Ishikawa (cell line): ENCODE measurements at regions not wholly inside any gene's neighbourhood (a gene's known extent, or its start where the extent isn't known, plus 50 kb on each side); places are given as distances from the start of the nearest gene placed in this dataset.

ENCODE experiments used
- CEBPB ChIP-seq: IDR thresholded peaks from 2 replicates; pipeline ENCODE4 v1.6.1; 2012
- CREB1 ChIP-seq: IDR thresholded peaks from 2 replicates; pipeline ENCODE4 v1.6.1; 2012; ENCODE audit warnings: low read depth
- EP300 ChIP-seq: IDR thresholded peaks from 2 replicates; pipeline ENCODE4 v1.6.1; 2012; ENCODE audit warnings: borderline replicate concordance
- FOXM1 ChIP-seq: IDR thresholded peaks from 2 replicates; pipeline ENCODE4 v1.6.1; 2012; ENCODE audit warnings: low read depth, borderline replicate concordance
- NFIC ChIP-seq: IDR thresholded peaks from 2 replicates; pipeline ENCODE4 v1.6.1; 2012
- RAD21 ChIP-seq: IDR thresholded peaks from 2 replicates; pipeline ENCODE4 v1.6.1; 2012; ENCODE audit warnings: low read depth
- TAF1 ChIP-seq: IDR thresholded peaks from 2 replicates; pipeline ENCODE4 v1.6.1; 2012; ENCODE audit warnings: low read depth, mild to moderate bottlenecking
- TCF12 ChIP-seq: IDR thresholded peaks from 2 replicates; pipeline ENCODE4 v1.6.1; 2012; ENCODE audit warnings: low read depth
- YY1 ChIP-seq: IDR thresholded peaks from 2 replicates; pipeline ENCODE4 v1.6.1; 2012; ENCODE audit warnings: low read depth
- ZBTB7A ChIP-seq: IDR thresholded peaks from 2 replicates; pipeline ENCODE4 v1.6.1; 2012; ENCODE audit warnings: low read depth
- TF ChIP-seq, protein P1 (sequence below): IDR thresholded peaks from 2 replicates; pipeline ENCODE4 v1.6.1; 2012
- TF ChIP-seq, protein P2 (sequence below): IDR thresholded peaks from 2 replicates; pipeline ENCODE4 v1.6.1; 2012
- TF ChIP-seq, protein P3 (sequence below): IDR thresholded peaks from 2 replicates; pipeline ENCODE4 v1.6.1; 2012; ENCODE audit warnings: low read depth, mild to moderate bottlenecking

DNA sequence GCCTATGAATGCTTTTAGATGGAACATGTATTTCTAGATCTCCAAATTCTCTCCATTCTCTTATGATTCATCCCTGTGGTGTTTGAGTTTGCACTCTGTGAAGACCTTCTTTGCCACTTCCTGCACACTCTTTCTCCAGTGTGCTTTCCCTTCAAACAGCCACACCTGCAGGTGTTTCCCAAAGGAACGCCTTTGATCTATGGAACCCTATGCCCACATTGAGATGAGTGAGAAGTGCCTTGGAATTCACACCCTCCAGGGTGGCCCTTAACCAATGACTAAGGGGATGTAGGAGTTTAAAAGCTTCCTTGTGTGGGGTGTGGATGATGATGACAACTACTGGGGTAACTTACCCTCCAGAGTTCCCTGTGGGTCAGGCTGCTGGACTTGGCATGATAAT is 570.1 kb downstream of the DHX35 start:
- TF ChIP-seq, protein P1, sequence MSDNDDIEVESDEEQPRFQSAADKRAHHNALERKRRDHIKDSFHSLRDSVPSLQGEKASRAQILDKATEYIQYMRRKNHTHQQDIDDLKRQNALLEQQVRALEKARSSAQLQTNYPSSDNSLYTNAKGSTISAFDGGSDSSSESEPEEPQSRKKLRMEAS: no peak
- TF ChIP-seq YY1 (no peak), CREB1 (no peak), TCF12 (no peak), NFIC (no peak), ZBTB7A (no peak), FOXM1 (no peak), EP300 (no peak), CEBPB (no peak), TAF1 (no peak), RAD21 (no peak)
- TF ChIP-seq, protein P2, sequence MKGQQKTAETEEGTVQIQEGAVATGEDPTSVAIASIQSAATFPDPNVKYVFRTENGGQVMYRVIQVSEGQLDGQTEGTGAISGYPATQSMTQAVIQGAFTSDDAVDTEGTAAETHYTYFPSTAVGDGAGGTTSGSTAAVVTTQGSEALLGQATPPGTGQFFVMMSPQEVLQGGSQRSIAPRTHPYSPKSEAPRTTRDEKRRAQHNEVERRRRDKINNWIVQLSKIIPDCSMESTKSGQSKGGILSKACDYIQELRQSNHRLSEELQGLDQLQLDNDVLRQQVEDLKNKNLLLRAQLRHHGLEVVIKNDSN: no peak
- TF ChIP-seq, protein P3, sequence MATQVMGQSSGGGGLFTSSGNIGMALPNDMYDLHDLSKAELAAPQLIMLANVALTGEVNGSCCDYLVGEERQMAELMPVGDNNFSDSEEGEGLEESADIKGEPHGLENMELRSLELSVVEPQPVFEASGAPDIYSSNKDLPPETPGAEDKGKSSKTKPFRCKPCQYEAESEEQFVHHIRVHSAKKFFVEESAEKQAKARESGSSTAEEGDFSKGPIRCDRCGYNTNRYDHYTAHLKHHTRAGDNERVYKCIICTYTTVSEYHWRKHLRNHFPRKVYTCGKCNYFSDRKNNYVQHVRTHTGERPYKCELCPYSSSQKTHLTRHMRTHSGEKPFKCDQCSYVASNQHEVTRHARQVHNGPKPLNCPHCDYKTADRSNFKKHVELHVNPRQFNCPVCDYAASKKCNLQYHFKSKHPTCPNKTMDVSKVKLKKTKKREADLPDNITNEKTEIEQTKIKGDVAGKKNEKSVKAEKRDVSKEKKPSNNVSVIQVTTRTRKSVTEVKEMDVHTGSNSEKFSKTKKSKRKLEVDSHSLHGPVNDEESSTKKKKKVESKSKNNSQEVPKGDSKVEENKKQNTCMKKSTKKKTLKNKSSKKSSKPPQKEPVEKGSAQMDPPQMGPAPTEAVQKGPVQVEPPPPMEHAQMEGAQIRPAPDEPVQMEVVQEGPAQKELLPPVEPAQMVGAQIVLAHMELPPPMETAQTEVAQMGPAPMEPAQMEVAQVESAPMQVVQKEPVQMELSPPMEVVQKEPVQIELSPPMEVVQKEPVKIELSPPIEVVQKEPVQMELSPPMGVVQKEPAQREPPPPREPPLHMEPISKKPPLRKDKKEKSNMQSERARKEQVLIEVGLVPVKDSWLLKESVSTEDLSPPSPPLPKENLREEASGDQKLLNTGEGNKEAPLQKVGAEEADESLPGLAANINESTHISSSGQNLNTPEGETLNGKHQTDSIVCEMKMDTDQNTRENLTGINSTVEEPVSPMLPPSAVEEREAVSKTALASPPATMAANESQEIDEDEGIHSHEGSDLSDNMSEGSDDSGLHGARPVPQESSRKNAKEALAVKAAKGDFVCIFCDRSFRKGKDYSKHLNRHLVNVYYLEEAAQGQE: no peak
